GM21528 (cell line): ENCODE measurements at regions not wholly inside any gene's neighbourhood (a gene's known extent, or its start where the extent isn't known, plus 50 kb on each side); places are given as distances from the start of the nearest gene placed in this dataset.
"Not testable (repeated sequence)": the region's sequence is repeated elsewhere in the genome, so short reads cannot be mapped to it uniquely, and the experiment has no call there.

ENCODE experiments used
- ATAC-seq: cut with Tn5 transposase; IDR thresholded peaks from one replicate; pipeline ENCODE4 v1.9.1; 2021; ENCODE audit warnings: mild to moderate bottlenecking, moderate library complexity; ENCODE audit not compliant: unreplicated experiment, low FRiP score

- no peak for ATAC-seq
These were observed 164.8 kb upstream of the CDIN1 start for GRCh38 chr15:36414670-36415069.

GRCh38 chr15:36415643-36416042 lies 163.8 kb upstream of the CDIN1 start:
- ATAC-seq, result no peak

- ATAC-seq, result no peak
These were observed 156.8 kb upstream of the CDIN1 start for GRCh38 chr15:36422631-36423030.

GRCh38 chr15:36426691-36427090 lies 152.7 kb upstream of the CDIN1 start:
- ATAC-seq, result no peak

GRCh38 chr15:36428102-36428845 lies 151.2 kb upstream of the CDIN1 start:
- ATAC-seq, result no peak

GRCh38 chr15:36429707-36430106 lies 149.7 kb upstream of the CDIN1 start:
- ATAC-seq, result no peak

GRCh38 chr15:36430280-36430679 lies 149.1 kb upstream of the CDIN1 start:
- ATAC-seq, result no peak

- ATAC-seq, result no peak
These were observed 148.6 kb upstream of the CDIN1 start for GRCh38 chr15:36430726-36431265.

- no peak for ATAC-seq
These were observed 147.3 kb upstream of the CDIN1 start for GRCh38 chr15:36432161-36432560.

GRCh38 chr15:36434177-36434576 lies 145.2 kb upstream of the CDIN1 start:
- ATAC-seq, result no peak

- no peak for ATAC-seq
These were observed 140.9 kb upstream of the CDIN1 start for GRCh38 chr15:36438499-36438898.

- ATAC-seq, result no peak
These were observed 132.1 kb upstream of the CDIN1 start for GRCh38 chr15:36447373-36447772.

- no peak for ATAC-seq
These were observed 131.0 kb upstream of the CDIN1 start for GRCh38 chr15:36448418-36448817.

GRCh38 chr15:36449084-36449661 lies 130.3 kb upstream of the CDIN1 start:
- no peak for ATAC-seq

GRCh38 chr15:36449662-36450145 lies 129.7 kb upstream of the CDIN1 start:
- ATAC-seq, result no peak

GRCh38 chr15:36454244-36454643 lies 125.2 kb upstream of the CDIN1 start:
- ATAC-seq, result not testable (repeated sequence)

- ATAC-seq, result no peak
These were observed 121.0 kb upstream of the CDIN1 start for GRCh38 chr15:36458411-36458810.

- ATAC-seq, result no peak
These were observed 114.1 kb upstream of the CDIN1 start for GRCh38 chr15:36465304-36465703.

GRCh38 chr15:36468746-36469145 lies 110.7 kb upstream of the CDIN1 start:
- ATAC-seq, result no peak

GRCh38 chr15:36469311-36469966 lies 110.0 kb upstream of the CDIN1 start:
- no peak for ATAC-seq

- no peak for ATAC-seq
These were observed 106.8 kb upstream of the CDIN1 start for GRCh38 chr15:36472672-36473071.
